ENCODE measurements at regions not wholly inside any gene's neighbourhood (a gene's known extent, or its start where the extent isn't known, plus 50 kb on each side); places are given as distances from the start of the nearest gene placed in this dataset.

DNA sequence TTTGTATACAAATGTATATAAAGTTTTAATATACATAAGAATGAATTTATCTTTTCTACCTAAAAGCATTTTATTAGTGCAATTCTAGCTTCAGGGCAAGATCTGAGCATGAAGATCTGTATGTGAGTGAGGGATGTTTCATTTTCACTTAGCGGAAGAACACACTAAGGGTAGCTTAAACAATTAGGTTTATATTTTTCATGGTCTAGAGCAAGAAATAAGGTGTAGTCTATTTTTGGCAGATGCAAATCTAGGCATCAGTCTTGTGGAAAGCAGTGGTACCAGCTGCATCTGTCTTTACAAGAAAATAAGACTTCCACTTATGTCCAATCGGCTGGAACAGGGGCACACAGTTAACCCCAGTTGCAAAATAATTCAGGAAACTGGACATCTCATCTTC is 433.3 kb downstream of the ADAM29 start:
- no peak for TF ChIP-seq EZH2 (IDR thresholded peaks at IDR 0.05; ENCODE audit: low read depth, unreplicated experiment)
- TF ChIP-seq, protein P1, sequence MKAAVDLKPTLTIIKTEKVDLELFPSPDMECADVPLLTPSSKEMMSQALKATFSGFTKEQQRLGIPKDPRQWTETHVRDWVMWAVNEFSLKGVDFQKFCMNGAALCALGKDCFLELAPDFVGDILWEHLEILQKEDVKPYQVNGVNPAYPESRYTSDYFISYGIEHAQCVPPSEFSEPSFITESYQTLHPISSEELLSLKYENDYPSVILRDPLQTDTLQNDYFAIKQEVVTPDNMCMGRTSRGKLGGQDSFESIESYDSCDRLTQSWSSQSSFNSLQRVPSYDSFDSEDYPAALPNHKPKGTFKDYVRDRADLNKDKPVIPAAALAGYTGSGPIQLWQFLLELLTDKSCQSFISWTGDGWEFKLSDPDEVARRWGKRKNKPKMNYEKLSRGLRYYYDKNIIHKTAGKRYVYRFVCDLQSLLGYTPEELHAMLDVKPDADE (IDR thresholded peaks at IDR 0.05), result no peak
- TF ChIP-seq, protein P2, sequence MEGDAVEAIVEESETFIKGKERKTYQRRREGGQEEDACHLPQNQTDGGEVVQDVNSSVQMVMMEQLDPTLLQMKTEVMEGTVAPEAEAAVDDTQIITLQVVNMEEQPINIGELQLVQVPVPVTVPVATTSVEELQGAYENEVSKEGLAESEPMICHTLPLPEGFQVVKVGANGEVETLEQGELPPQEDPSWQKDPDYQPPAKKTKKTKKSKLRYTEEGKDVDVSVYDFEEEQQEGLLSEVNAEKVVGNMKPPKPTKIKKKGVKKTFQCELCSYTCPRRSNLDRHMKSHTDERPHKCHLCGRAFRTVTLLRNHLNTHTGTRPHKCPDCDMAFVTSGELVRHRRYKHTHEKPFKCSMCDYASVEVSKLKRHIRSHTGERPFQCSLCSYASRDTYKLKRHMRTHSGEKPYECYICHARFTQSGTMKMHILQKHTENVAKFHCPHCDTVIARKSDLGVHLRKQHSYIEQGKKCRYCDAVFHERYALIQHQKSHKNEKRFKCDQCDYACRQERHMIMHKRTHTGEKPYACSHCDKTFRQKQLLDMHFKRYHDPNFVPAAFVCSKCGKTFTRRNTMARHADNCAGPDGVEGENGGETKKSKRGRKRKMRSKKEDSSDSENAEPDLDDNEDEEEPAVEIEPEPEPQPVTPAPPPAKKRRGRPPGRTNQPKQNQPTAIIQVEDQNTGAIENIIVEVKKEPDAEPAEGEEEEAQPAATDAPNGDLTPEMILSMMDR (conservative IDR thresholded peaks at IDR 0.05; ENCODE audit: low read depth in 2 of 2), result no peak
- no peak for TF ChIP-seq EZH2phosphoT487 (IDR thresholded peaks at IDR 0.05; ENCODE audit: unreplicated experiment)
- TF ChIP-seq, protein P3, sequence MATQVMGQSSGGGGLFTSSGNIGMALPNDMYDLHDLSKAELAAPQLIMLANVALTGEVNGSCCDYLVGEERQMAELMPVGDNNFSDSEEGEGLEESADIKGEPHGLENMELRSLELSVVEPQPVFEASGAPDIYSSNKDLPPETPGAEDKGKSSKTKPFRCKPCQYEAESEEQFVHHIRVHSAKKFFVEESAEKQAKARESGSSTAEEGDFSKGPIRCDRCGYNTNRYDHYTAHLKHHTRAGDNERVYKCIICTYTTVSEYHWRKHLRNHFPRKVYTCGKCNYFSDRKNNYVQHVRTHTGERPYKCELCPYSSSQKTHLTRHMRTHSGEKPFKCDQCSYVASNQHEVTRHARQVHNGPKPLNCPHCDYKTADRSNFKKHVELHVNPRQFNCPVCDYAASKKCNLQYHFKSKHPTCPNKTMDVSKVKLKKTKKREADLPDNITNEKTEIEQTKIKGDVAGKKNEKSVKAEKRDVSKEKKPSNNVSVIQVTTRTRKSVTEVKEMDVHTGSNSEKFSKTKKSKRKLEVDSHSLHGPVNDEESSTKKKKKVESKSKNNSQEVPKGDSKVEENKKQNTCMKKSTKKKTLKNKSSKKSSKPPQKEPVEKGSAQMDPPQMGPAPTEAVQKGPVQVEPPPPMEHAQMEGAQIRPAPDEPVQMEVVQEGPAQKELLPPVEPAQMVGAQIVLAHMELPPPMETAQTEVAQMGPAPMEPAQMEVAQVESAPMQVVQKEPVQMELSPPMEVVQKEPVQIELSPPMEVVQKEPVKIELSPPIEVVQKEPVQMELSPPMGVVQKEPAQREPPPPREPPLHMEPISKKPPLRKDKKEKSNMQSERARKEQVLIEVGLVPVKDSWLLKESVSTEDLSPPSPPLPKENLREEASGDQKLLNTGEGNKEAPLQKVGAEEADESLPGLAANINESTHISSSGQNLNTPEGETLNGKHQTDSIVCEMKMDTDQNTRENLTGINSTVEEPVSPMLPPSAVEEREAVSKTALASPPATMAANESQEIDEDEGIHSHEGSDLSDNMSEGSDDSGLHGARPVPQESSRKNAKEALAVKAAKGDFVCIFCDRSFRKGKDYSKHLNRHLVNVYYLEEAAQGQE (IDR thresholded peaks at IDR 0.05; ENCODE audit: unreplicated experiment), result no peak
- TF ChIP-seq JUNB (IDR thresholded peaks at IDR 0.05; ENCODE audit: unreplicated experiment), result no peak
- TF ChIP-seq POLR2AphosphoS5 (IDR thresholded peaks at IDR 0.05; ENCODE audit: low read depth), result no peak
- TF ChIP-seq CREB1 (CRISPR knock-in tag; IDR thresholded peaks at IDR 0.05; ENCODE audit: low read depth), result no peak
- no peak for TF ChIP-seq NANOG (IDR thresholded peaks at IDR 0.05; ENCODE audit: borderline replicate concordance)
- TF ChIP-seq STAT1 (IDR thresholded peaks at IDR 0.05; ENCODE audit: unreplicated experiment), result no peak
- no peak for TF ChIP-seq ZNF331 (CRISPR knock-in tag; IDR thresholded peaks at IDR 0.05; ENCODE audit: low read depth)
- TF ChIP-seq, protein P4, sequence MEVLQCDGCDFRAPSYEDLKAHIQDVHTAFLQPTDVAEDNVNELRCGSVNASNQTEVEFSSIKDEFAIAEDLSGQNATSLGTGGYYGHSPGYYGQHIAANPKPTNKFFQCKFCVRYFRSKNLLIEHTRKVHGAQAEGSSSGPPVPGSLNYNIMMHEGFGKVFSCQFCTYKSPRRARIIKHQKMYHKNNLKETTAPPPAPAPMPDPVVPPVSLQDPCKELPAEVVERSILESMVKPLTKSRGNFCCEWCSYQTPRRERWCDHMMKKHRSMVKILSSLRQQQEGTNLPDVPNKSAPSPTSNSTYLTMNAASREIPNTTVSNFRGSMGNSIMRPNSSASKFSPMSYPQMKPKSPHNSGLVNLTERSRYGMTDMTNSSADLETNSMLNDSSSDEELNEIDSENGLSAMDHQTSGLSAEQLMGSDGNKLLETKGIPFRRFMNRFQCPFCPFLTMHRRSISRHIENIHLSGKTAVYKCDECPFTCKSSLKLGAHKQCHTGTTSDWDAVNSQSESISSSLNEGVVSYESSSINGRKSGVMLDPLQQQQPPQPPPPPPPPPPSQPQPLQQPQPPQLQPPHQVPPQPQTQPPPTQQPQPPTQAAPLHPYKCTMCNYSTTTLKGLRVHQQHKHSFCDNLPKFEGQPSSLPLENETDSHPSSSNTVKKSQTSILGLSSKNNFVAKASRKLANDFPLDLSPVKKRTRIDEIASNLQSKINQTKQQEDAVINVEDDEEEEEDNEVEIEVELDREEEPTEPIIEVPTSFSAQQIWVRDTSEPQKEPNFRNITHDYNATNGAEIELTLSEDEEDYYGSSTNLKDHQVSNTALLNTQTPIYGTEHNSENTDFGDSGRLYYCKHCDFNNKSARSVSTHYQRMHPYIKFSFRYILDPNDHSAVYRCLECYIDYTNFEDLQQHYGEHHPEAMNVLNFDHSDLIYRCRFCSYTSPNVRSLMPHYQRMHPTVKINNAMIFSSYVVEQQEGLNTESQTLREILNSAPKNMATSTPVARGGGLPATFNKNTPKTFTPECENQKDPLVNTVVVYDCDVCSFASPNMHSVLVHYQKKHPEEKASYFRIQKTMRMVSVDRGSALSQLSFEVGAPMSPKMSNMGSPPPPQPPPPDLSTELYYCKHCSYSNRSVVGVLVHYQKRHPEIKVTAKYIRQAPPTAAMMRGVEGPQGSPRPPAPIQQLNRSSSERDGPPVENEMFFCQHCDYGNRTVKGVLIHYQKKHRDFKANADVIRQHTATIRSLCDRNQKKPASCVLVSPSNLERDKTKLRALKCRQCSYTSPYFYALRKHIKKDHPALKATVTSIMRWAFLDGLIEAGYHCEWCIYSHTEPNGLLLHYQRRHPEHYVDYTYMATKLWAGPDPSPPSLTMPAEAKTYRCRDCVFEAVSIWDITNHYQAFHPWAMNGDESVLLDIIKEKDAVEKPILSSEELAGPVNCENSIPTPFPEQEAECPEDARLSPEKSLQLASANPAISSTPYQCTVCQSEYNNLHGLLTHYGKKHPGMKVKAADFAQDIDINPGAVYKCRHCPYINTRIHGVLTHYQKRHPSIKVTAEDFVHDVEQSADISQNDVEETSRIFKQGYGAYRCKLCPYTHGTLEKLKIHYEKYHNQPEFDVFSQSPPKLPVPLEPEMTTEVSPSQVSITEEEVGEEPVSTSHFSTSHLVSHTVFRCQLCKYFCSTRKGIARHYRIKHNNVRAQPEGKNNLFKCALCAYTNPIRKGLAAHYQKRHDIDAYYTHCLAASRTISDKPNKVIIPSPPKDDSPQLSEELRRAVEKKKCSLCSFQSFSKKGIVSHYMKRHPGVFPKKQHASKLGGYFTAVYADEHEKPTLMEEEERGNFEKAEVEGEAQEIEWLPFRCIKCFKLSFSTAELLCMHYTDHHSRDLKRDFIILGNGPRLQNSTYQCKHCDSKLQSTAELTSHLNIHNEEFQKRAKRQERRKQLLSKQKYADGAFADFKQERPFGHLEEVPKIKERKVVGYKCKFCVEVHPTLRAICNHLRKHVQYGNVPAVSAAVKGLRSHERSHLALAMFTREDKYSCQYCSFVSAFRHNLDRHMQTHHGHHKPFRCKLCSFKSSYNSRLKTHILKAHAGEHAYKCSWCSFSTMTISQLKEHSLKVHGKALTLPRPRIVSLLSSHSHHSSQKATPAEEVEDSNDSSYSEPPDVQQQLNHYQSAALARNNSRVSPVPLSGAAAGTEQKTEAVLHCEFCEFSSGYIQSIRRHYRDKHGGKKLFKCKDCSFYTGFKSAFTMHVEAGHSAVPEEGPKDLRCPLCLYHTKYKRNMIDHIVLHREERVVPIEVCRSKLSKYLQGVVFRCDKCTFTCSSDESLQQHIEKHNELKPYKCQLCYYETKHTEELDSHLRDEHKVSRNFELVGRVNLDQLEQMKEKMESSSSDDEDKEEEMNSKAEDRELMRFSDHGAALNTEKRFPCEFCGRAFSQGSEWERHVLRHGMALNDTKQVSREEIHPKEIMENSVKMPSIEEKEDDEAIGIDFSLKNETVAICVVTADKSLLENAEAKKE (CRISPR knock-in tag; IDR thresholded peaks at IDR 0.05), result no peak

Data from GM23338 (cell line).